SHP77 treated with DMSO at 0.1 percent for 48 hours (cell line): ENCODE measurements at regions not wholly inside any gene's neighbourhood (a gene's known extent, or its start where the extent isn't known, plus 50 kb on each side); places are given as distances from the start of the nearest gene placed in this dataset.
A peak's percentile ranks its signal among the peaks of the same experiment; 100 is the strongest.

ENCODE experiments used
- DNase-seq: peaks from one replicate; lab custom pipeline; 2025; lab: John Stamatoyannopoulos, UW

- no peak for DNase-seq
These were observed 1002.1 kb downstream of the UQCRFS1 start for GRCh38 chr19:28210886-28211285.

- DNase-seq = no peak
These were observed 1004.2 kb downstream of the UQCRFS1 start for GRCh38 chr19:28208745-28209144.

GRCh38 chr19:28207244-28207643 lies 1005.7 kb downstream of the UQCRFS1 start:
- no peak for DNase-seq

- no peak for DNase-seq
These were observed 1011.4 kb downstream of the UQCRFS1 start for GRCh38 chr19:28201462-28201943.

GRCh38 chr19:28199323-28199722 lies 1013.6 kb downstream of the UQCRFS1 start:
- no peak for DNase-seq

- DNase-seq = no peak
These were observed 1016.0 kb downstream of the UQCRFS1 start for GRCh38 chr19:28196961-28197360.

GRCh38 chr19:28196101-28196500 lies 1016.9 kb downstream of the UQCRFS1 start:
- no peak for DNase-seq

- no peak for DNase-seq
These were observed 1027.3 kb downstream of the UQCRFS1 start for GRCh38 chr19:28185646-28186045.

GRCh38 chr19:28184997-28185396 lies 1028.0 kb downstream of the UQCRFS1 start:
- no peak for DNase-seq

GRCh38 chr19:28176193-28176592 lies 1036.8 kb downstream of the UQCRFS1 start:
- DNase-seq = no peak

GRCh38 chr19:28171983-28172382 lies 1041.0 kb downstream of the UQCRFS1 start:
- no peak for DNase-seq

GRCh38 chr19:28170066-28170465 lies 1042.9 kb downstream of the UQCRFS1 start:
- DNase-seq = peak; percentile 6

- no peak for DNase-seq
These were observed 1043.6 kb downstream of the UQCRFS1 start for GRCh38 chr19:28169168-28169887.

GRCh38 chr19:28168557-28168956 lies 1044.4 kb downstream of the UQCRFS1 start:
- DNase-seq = no peak

GRCh38 chr19:28166025-28166424 lies 1046.9 kb downstream of the UQCRFS1 start:
- no peak for DNase-seq

- DNase-seq = no peak
These were observed 1048.7 kb downstream of the UQCRFS1 start for GRCh38 chr19:28164214-28164613.

- no peak for DNase-seq
These were observed 1053.9 kb downstream of the UQCRFS1 start for GRCh38 chr19:28159065-28159464.

GRCh38 chr19:28155265-28155664 lies 1057.7 kb downstream of the UQCRFS1 start:
- no peak for DNase-seq

GRCh38 chr19:28154077-28154476 lies 1058.9 kb downstream of the UQCRFS1 start:
- DNase-seq = no peak

- no peak for DNase-seq
These were observed 1059.8 kb downstream of the UQCRFS1 start for GRCh38 chr19:28153123-28153522.

- no peak for DNase-seq
These were observed 1060.8 kb downstream of the UQCRFS1 start for GRCh38 chr19:28152195-28152594.

- no peak for DNase-seq
These were observed 1062.8 kb downstream of the UQCRFS1 start for GRCh38 chr19:28150129-28150528.

GRCh38 chr19:28148554-28148953 lies 1064.4 kb downstream of the UQCRFS1 start:
- no peak for DNase-seq

GRCh38 chr19:28142258-28142657 lies 1070.7 kb downstream of the UQCRFS1 start:
- DNase-seq = no peak
